T-helper 1 cell (primary cell): ENCODE measurements at regions not wholly inside any gene's neighbourhood (a gene's known extent, or its start where the extent isn't known, plus 50 kb on each side); places are given as distances from the start of the nearest gene placed in this dataset.
"Not testable (repeated sequence)": the region's sequence is repeated elsewhere in the genome, so short reads cannot be mapped to it uniquely, and the experiment has no call there.

Source experiments
- DNase-seq, 5 donors: peaks; one replicate each; pipeline ENCODE4 v3.0.0-alpha.2; 2012 to 2020

DNA sequence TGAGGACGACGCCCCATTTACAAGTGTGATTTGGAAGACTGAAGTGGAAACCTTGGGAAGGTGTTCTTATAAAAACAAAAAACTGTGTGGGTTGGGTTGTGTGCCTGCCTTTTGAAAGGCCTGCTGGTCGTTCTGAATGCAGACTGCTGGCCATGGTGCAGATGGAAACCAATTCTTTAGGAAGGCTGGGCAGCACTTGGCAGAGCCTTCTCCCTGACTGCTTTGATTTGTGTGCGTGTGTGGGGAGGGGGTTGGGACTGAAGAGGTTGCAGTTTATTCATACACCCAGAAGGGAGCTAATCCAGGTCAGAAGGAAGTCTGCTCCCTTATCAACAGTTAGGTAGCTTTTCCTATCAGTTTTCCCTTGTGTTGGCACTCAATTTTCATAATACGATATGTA lies 288.7 kb downstream of the SOX2 start:
- no peak for DNase-seq

GRCh38 chr3:182005219-182005618 lies 293.5 kb downstream of the SOX2 start:
- no peak for DNase-seq

GRCh38 chr3:182005701-182006100 lies 294.0 kb downstream of the SOX2 start:
- no peak for DNase-seq

GRCh38 chr3:182006431-182006830 lies 294.7 kb downstream of the SOX2 start:
- no peak for DNase-seq

DNA sequence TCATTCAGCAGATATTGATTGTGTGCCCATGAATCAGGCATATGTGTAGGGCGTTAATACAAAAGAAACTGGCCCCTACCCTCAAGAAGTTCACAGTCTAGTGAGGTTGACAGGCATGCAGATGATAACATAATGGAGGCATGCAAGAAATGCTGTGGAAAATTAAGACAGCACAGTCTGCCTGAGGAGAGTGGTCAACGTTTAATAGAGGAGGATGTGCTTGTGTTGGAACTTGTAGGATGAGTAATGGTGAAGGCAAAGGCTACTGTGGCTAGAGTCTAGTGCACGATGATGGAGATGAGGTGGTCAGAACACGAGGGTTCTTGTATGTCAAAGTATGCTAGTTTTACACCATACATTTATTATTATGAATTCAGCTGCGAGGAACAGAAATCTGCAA lies 295.7 kb downstream of the SOX2 start:
- no peak for DNase-seq

DNA sequence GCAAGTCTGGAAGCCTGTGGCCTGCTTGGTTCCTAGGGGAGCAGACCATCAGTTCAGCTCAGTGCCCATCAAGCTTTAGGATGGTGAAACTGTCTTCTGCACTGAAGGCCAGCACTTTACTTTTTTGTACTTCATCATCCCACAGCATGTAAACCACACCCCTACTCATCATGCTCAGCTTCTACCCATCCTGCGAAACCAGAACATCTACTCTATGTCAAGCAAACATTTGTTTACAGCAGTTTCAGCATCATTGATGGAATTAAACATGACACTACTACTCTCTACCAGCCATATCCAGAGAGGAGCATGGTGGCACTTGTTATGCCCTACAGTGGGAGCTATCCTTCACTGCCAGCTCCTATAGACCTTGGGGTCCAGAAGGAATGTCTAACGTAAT lies 306.6 kb downstream of the SOX2 start:
- DNase-seq: no peak

- DNase-seq: no peak
Observed at GRCh38 chr3:182019926-182020325, 308.2 kb downstream of the SOX2 start.

DNA sequence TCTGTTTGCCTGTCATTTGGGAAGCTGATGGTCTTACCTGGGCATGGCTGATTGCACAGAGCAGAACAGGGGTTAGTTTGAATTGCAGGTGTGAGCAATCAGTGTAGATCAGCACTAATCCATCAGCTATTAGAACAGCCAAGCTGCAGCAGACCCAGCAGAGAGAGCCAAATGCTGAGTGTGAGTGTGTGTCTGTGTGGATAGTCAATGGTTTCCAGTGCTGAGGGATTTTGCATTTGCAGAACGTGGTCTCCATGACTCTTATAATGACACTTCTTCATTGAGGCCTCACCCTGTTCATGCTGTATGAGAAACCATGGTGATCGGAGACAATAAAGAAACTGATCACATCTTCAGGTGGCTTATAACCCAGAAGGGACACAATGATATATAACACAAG lies 312.1 kb downstream of the SOX2 start:
- DNase-seq: no peak

DNA sequence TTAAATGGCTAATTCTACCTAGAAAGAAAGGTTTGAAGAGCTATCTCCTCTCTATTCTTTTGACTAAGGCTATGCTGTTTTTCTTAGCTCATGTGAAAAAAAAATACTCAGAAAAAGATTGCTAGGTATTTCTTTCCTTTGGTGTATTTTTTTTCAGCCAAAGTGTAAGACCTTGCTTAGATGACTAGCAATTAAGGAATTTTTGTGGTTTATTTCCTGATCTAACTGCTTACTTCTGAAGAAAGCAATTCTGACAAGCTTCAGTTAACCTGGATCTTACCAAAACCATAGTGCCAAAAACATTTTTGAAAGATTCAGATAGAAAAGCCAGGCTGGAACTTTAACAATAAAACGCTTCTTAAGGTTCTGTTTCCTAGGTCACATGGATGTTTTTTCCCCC lies 315.6 kb downstream of the SOX2 start:
- DNase-seq: no peak

- no peak for DNase-seq
Observed at GRCh38 chr3:182028081-182028480, 316.4 kb downstream of the SOX2 start.

DNA sequence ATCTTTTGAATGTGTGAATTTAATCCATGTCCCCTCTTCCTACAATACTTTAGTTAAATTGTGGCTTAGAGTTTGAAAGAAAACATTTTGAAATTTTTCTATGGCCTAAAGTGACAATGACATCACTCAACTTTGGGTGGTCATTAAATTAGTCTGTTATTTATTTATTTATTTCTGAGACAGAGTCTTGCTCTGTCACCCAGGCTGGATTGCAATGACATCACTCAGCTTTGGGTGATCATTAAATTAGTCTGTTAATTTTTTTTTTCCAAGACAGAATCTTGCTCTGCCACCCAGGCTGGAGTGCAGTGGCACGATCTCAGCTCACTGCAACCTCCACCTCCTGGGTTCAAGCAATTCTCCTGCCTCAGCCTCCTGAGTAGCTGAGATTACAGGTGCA lies 322.5 kb downstream of the SOX2 start:
- not testable (repeated sequence) for DNase-seq

- no peak for DNase-seq
Observed at GRCh38 chr3:182035324-182035723, 323.6 kb downstream of the SOX2 start.

- no peak for DNase-seq
Observed at GRCh38 chr3:182036382-182036781, 324.7 kb downstream of the SOX2 start.

DNA sequence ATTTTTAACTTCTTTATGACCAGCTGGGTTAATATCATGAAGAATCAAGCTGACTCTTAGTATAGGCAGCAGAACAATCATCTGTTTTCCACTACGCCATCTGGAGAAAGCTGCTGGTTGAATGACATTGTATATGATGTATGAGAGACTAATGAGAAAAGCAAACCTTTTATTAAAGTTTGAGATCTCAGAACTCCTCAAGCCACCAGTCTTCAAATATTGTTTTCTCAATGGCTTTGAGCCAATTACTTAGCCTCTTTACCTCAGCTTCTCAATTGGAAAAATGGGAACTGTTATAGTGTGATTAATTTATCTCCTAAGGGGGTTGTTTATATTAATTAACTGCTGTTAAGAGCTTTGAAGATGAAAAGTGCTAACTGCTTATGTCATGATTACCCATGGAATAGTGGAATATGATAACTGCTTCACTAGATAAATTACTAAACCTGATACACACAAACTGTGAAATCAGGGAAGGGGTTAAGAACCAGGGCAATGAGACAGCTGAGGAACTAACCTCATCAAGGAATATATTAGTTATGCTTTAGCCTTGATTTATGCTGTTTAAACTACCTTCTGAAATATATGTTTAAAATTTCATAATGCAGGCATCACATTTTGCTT lies 330.1 kb downstream of the SOX2 start:
- DNase-seq: no peak

GRCh38 chr3:182045736-182046135 lies 334.0 kb downstream of the SOX2 start:
- DNase-seq: no peak

GRCh38 chr3:182046166-182046764 lies 334.5 kb downstream of the SOX2 start:
- no peak for DNase-seq

DNA sequence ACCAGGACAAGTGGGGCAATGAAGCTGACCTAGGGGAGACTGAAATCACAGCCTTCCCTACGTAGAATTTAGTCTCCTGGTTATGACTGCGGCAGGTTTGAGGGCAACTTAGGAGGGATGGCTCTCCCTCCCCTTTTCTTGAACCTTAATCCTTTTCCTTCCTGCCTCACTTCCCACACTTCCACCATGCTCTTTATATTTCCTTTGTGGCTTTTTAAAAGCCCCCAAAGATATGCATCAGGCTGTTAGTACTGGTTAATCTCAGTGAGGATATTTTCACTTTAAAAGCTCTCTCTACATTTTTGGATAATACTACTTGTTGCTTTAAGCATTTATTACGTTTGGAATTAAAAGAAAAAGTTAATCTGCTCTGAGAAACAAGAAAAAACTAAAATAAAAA lies 339.2 kb downstream of the SOX2 start:
- DNase-seq: no peak

DNA sequence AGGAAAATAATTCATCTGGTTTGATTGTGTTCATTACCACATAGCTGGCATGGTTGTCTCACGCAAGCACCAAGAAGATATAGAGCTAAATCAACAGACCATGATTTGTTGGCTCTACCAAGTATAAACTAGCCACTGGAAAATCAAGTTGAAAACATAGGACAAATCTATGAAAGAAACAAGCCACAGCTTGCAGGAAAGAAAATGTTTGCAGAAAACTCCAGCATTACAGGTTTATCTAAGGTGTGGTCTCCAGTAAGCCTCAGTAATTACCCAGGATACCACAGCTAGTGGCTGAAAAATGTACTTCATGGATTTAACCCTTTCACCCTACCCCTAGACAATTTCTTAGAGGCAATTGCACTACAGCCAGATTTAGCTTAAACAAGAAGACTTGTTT lies 340.6 kb downstream of the SOX2 start:
- DNase-seq: no peak

DNA sequence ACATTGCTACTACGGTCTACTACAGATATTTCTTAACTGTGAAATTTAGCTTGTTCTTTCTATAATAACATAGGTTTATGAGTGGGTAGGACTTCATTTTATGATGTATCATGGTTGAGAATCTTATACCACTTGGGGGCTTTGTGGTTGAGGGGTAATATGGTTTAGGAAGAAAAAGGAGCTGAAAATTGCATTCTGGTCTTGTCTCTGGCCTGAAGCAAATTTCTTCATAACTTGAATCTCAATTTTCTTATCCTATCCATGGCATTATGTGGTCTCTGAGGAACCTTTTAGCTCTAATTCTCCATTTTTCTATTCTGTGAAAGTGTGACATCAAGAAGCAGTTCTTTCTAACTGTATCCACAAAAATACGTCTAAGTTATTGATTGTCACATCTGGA lies 341.0 kb downstream of the SOX2 start:
- DNase-seq: no peak

- DNase-seq: no peak
Observed at GRCh38 chr3:182058488-182058887, 346.8 kb downstream of the SOX2 start.

GRCh38 chr3:182063742-182064141 lies 352.0 kb downstream of the SOX2 start:
- DNase-seq: no peak

DNA sequence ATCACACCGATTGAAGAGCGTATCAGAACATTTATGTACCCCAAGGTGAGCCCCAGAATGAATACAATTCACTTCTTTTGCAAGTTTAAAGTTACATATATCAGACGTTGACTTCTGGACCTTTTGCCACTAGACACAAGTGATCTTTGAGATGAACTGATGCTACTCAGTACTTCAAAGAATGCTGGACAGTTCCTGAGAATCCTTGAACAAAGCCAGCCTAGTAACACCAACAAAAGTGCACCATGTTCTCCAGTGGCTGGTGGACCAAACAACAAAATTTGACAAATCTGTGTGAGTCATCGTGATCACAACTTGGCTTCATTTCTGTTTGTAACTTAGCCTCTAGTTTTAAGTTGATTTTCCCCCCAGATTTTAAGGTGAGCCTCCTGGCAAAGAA lies 355.7 kb downstream of the SOX2 start:
- no peak for DNase-seq

DNA sequence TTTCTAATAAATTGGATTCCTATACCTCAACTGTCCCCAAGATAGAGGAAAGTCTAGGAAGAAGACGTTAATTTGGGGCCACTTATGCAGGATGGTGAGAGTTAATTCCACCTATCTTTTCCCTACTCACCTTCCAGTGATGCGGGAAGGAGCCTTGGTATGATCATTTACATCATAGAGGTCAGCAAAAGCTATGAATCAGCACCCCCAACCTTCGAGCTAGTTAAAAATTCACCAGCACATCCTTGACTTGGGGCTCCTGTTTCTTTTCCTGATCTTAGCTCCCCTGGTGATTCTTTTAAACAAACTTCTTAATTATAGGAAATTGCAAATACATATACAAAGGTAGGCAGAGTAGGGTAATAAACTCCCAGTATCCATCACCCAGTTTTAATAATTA lies 366.6 kb downstream of the SOX2 start:
- DNase-seq: no peak

DNA sequence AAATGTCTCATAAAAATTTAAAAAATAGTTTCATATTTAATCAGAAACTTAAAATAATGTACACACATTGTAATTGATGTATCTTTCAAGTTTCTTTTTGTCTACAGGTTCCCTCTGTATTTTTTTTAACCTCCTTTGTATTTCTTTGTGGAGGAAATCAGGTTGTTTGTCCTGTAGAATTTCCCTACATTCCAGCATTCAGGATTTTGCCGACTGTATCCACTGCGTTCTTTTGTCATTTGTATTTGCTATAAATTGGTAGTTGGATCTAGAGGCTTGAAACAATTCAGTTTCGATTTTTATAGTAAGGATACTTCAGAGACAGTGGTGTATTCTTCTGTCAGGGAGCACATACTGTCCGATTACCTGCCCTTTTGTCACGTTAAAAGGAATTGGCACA lies 367.2 kb downstream of the SOX2 start:
- DNase-seq: no peak

GRCh38 chr3:182081096-182081495 lies 369.4 kb downstream of the SOX2 start:
- no peak for DNase-seq
